CD8-positive, alpha-beta memory T cell (primary cell): ENCODE measurements at regions not wholly inside any gene's neighbourhood (a gene's known extent, or its start where the extent isn't known, plus 50 kb on each side); places are given as distances from the start of the nearest gene placed in this dataset.

ENCODE experiments used
- CTCF ChIA-PET: fragments of 350-600 bp; sonication (Branson Sonifier 250); formaldehyde crosslinking; loops from one replicate; lab custom pipeline; 2021; ENCODE audit warnings: antibody characterized with exemption; lab: Charles Lee
- POLR2A ChIA-PET: fragments of 350-600 bp; sonication (Branson Sonifier 250); formaldehyde crosslinking; loops from one replicate; lab custom pipeline; 2021; ENCODE audit warnings: antibody characterized with exemption; lab: Charles Lee
- DNase-seq, 5 donors: peaks; one replicate each; pipeline versions ENCODE4 v3.0.0 to v3.0.0-alpha.2; 2020 to 2022; ENCODE audit warnings: mixed read lengths in 1 of 5
- H3K27ac ChIP-seq: one replicate; pipeline ENCODE4 v1.7.0; 2013; ENCODE audit warnings: low read depth, mild to moderate bottlenecking, low read length, moderate library complexity
- H3K27me3 ChIP-seq: 2 replicates; pipeline ENCODE4 v1.7.0; 2013; ENCODE audit warnings: low read length, mild to moderate bottlenecking; ENCODE audit not compliant: insufficient read depth, poor library complexity, severe bottlenecking
- H3K36me3 ChIP-seq: 2 replicates; pipeline ENCODE4 v1.7.0; 2013; ENCODE audit warnings: mild to moderate bottlenecking, low read length, moderate library complexity; ENCODE audit not compliant: insufficient read depth
- H3K4me1 ChIP-seq: 2 replicates; pipeline ENCODE4 v1.7.0; 2013; ENCODE audit warnings: mild to moderate bottlenecking, low read length, moderate library complexity; ENCODE audit not compliant: insufficient read depth
- H3K4me3 ChIP-seq: 2 replicates; pipeline ENCODE4 v1.7.0; 2013; ENCODE audit warnings: mild to moderate bottlenecking, low read length
- H3K9me3 ChIP-seq: 2 replicates; pipeline ENCODE4 v1.7.0; 2013; ENCODE audit warnings: mild to moderate bottlenecking, low read length
- H3K27ac Mint-ChIP-seq, 8 donors: one replicate each; pipeline ENCODE4 v1.8.0; 2020 to 2021; ENCODE audit warnings: mixed read lengths in 8 of 8, mild to moderate bottlenecking in 6 of 8, inconsistent platforms in 3 of 8, moderate library complexity in 3 of 8
- H3K27me3 Mint-ChIP-seq, 2 donors: one replicate each; pipeline ENCODE4 v1.8.0; 2020 to 2021; ENCODE audit warnings: mixed read lengths in 2 of 2, mild to moderate bottlenecking in 1 of 2, moderate library complexity in 1 of 2
- H3K36me3 Mint-ChIP-seq, 3 donors: one replicate each; pipeline ENCODE4 v1.8.0; 2020 to 2021; ENCODE audit warnings: mixed read lengths in 3 of 3, inconsistent platforms in 1 of 3, mild to moderate bottlenecking in 1 of 3
- H3K4me1 Mint-ChIP-seq, 3 donors: one replicate each; pipeline ENCODE4 v1.8.0; 2020 to 2021; ENCODE audit warnings: mixed read lengths in 3 of 3, inconsistent platforms in 1 of 3, mild to moderate bottlenecking in 1 of 3
- H3K4me3 Mint-ChIP-seq, 7 donors: one replicate each; pipeline ENCODE4 v1.8.0; 2020 to 2021; ENCODE audit warnings: mixed read lengths in 7 of 7, mild to moderate bottlenecking in 6 of 7, moderate library complexity in 4 of 7, inconsistent platforms in 2 of 7
- H3K9me3 Mint-ChIP-seq, 5 donors: one replicate each; pipeline ENCODE4 v1.8.0; 2020 to 2022; ENCODE audit warnings: mixed read lengths in 5 of 5, mild to moderate bottlenecking in 3 of 5, moderate library complexity in 2 of 5, inconsistent platforms in 1 of 5

DNA sequence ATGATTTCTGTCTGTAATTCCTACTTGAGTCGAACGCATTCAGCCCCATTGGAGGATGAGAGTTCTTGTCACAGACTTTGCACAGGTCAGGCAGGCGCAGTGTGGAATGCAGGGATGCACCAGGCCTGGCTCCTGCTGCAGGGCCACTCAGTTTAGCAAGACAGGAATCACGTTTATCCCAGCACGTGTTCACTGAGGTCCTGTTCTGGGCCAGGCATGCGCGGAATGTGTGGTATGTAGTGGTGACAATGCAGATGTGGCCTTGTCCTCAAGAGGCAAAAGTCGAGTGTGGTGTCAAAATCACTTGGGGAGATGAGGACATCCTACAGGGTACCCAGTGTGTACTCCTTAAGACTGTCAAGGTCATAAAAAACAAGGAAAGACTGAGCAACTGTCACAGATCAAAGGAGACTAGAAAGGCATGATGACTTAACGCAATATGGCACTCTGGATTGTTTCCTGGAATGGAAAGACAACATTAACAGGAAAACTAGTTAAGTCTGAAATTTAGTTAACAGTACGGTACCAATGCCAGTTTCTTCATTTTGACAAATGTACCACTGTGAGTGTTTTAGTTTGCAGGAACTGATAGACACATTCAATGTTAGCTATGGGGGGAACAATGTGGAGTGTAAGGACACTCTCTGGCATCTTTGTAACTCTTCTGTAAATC, 121.5 kb upstream of the ADAMTS18 start:
- Histone ChIP-seq H3K27ac (no peak overlapping the region), H3K27me3 (no peaks in the 10 kb centered on the region), H3K4me3 (no peak overlapping the region), H3K36me3 (no peaks in the 10 kb centered on the region), H3K9me3 (no peaks in the 10 kb centered on the region), H3K4me1 (no peaks in the 10 kb centered on the region)
- no peak overlapping the region for H3K27ac Mint-ChIP-seq
- DNase-seq = no peak
- H3K27me3 Mint-ChIP-seq = peaks cover 2 to 7% of the 10 kb centered on the region in 2 donors
- no peaks in the 10 kb centered on the region for H3K4me1 Mint-ChIP-seq
- H3K9me3 Mint-ChIP-seq = no peaks in the 10 kb centered on the region
- ChIA-PET POLR2A (no interaction called here), CTCF (no interaction called here)
- H3K36me3 Mint-ChIP-seq = no peaks in the 10 kb centered on the region
- H3K4me3 Mint-ChIP-seq = no peak overlapping the region

DNA sequence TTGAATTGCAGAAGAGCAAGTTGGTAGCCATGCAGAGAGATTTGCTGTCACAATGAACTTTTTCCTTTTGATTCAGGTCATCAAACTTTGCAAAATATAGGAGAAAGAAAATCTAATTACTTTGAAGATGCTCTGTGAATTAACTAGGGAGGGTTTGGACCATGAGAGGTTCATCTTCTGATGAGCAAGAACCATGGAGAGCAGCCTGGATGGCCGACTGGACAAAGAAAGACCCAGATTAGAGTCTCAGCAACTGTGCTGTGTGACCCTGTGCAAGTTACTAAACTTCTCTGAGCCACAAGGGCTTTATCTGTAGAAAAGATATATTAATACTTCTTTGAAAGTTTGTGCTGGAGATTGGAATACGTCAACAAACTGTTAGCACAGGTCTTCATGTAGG, 122.6 kb upstream of the ADAMTS18 start:
- Mint-ChIP-seq H3K4me3 (no peak overlapping the region), H3K36me3 (no peaks in the 10 kb centered on the region), H3K27ac (no peak overlapping the region), H3K27me3 (peaks cover 0 to 6% of the 10 kb centered on the region in 2 donors), H3K4me1 (no peaks in the 10 kb centered on the region), H3K9me3 (no peaks in the 10 kb centered on the region)
- CTCF ChIA-PET = no interaction called here
- H3K27me3 ChIP-seq = no peaks in the 10 kb centered on the region
- no peaks in the 10 kb centered on the region for H3K4me1 ChIP-seq
- POLR2A ChIA-PET = no interaction called here
- no peaks in the 10 kb centered on the region for H3K36me3 ChIP-seq
- no peak overlapping the region for H3K27ac ChIP-seq
- H3K4me3 ChIP-seq = no peak overlapping the region
- DNase-seq = no peak
- H3K9me3 ChIP-seq = no peaks in the 10 kb centered on the region

DNA sequence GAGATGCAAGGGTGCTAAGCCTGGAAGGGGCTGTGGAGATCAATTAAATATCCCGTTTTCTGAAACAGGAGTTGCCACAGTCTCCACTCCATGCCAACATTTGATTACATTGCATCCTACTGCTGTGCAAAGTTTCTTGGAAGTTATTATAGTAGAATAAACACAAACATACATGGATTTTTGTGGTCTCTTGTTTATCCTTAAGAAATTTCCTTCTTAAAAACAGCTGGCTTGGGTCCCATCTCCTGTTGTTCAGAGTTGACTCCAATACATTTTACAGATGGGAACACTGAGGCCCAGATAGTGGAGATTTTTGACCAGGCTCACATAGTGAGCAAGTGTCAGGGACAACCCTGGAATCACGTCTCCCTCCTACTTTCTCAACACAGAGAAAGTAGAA, 124.0 kb upstream of the ADAMTS18 start:
- no peaks in the 10 kb centered on the region for H3K36me3 ChIP-seq
- ChIA-PET POLR2A (no interaction called here), CTCF (no interaction called here)
- H3K36me3 Mint-ChIP-seq = no peaks in the 10 kb centered on the region
- H3K9me3 ChIP-seq = no peaks in the 10 kb centered on the region
- H3K4me1 Mint-ChIP-seq = no peaks in the 10 kb centered on the region
- H3K27me3 ChIP-seq = no peaks in the 10 kb centered on the region
- H3K4me3 Mint-ChIP-seq = no peak overlapping the region
- no peak overlapping the region for H3K4me3 ChIP-seq
- no peak overlapping the region for H3K27ac Mint-ChIP-seq
- no peak overlapping the region for H3K27ac ChIP-seq
- H3K27me3 Mint-ChIP-seq = peaks cover 0 to 12% of the 10 kb centered on the region in 2 donors
- no peak for DNase-seq
- no peaks in the 10 kb centered on the region for H3K9me3 Mint-ChIP-seq
- no peaks in the 10 kb centered on the region for H3K4me1 ChIP-seq

DNA sequence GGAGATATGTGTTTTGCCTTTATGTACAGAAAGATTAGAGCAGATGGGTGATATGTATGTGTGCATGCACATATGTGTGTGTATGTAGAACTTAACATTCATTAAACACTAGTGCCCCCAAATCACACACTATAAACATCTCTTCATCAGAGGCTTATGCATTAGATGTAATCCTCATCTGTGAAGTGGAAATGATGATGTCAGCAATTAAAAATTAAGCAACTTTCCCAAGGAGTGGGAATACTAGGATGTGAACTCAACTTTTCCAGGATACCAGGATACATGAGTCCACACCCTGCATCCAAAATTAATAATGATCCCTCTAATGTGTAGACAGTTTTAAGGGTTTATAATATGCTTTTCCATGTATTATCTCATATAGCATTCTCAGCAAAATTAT, 127.7 kb upstream of the ADAMTS18 start:
- Histone ChIP-seq H3K27me3 (no peaks in the 10 kb centered on the region), H3K27ac (no peak overlapping the region), H3K36me3 (no peaks in the 10 kb centered on the region), H3K9me3 (no peaks in the 10 kb centered on the region), H3K4me1 (no peaks in the 10 kb centered on the region), H3K4me3 (no peak overlapping the region)
- Mint-ChIP-seq H3K4me1 (no peaks in the 10 kb centered on the region), H3K27me3 (peaks cover 2 to 18% of the 10 kb centered on the region in 2 donors), H3K4me3 (no peak overlapping the region), H3K36me3 (no peaks in the 10 kb centered on the region), H3K9me3 (no peaks in the 10 kb centered on the region), H3K27ac (no peak overlapping the region)
- POLR2A ChIA-PET = no interaction called here
- CTCF ChIA-PET = no interaction called here
- no peak for DNase-seq

DNA sequence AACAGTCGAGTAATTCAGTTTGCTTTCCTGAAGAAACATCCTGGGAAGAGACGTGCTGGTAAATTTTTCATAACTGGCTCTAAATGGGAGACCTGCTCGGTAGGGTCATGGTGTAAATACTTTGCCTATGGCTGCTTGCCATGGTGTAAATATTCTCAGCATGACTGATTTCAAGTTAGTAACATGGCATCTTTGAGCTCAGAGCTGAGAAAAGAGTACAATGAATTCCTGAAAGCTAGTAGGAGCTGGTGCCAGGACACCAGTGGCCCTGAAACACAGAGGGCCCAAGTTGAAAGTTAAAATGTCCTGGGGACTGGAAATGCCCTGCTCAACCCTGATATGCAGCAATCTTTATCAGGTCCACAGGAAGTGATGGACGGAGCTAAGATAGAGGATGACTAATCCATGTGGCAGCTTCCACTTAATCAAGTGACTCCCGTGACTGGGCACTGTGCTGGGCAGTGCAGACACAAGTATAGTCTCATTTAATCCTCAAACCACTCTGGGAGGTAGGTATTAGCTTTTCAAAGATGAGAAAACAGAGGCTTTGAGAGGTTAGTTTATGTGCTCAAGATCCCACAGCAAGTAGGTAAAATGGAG, 130.1 kb upstream of the ADAMTS18 start:
- Histone ChIP-seq H3K27ac (no peak overlapping the region), H3K4me3 (no peak overlapping the region), H3K27me3 (no peaks in the 10 kb centered on the region), H3K9me3 (no peaks in the 10 kb centered on the region), H3K4me1 (no peaks in the 10 kb centered on the region), H3K36me3 (no peaks in the 10 kb centered on the region)
- no peaks in the 10 kb centered on the region for H3K36me3 Mint-ChIP-seq
- no peak for DNase-seq
- no peaks in the 10 kb centered on the region for H3K9me3 Mint-ChIP-seq
- peaks cover 8 to 18% of the 10 kb centered on the region in 2 donors for H3K27me3 Mint-ChIP-seq
- H3K27ac Mint-ChIP-seq = no peak overlapping the region
- ChIA-PET POLR2A (no interaction called here), CTCF (interaction anchor here (0.9 kb wide), 1 partner anchor 19 kb away, joined by 3 read pairs; no protein-coding TSS in a partner anchor)
- no peaks in the 10 kb centered on the region for H3K4me1 Mint-ChIP-seq
- no peak overlapping the region for H3K4me3 Mint-ChIP-seq

DNA sequence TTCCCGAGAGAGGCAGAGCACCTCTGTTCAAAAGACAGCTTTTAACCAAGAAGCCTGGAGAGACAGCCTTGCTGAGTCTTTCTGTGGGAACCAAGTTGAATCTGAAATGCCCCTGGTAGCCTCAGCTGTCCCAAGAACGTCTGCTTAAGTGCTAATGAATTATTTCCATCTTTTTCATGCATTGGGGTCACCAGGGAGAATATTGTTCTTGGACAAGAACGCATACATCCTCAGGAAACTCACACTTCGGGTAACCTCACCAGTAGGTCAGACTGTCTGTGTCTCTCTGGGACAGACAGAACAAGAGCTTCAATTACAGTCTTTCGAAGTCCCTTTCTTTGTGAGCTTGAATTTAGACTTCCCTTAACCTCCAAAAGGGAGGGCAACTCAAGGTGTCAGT, 134.6 kb upstream of the ADAMTS18 start:
- no peak overlapping the region for H3K27ac ChIP-seq
- no peaks in the 10 kb centered on the region for H3K9me3 ChIP-seq
- Mint-ChIP-seq H3K4me3 (no peak overlapping the region), H3K27me3 (peaks cover 7 to 8% of the 10 kb centered on the region in 2 donors), H3K4me1 (no peaks in the 10 kb centered on the region), H3K27ac (no peak overlapping the region), H3K9me3 (no peaks in the 10 kb centered on the region), H3K36me3 (peaks cover 0 to 1% (median 0%) of the 10 kb centered on the region in 3 donors)
- no peak for DNase-seq
- H3K4me3 ChIP-seq = no peak overlapping the region
- ChIA-PET CTCF (interaction anchor here (0.9 to 1.9 kb wide), 2 partner anchors 14 to 333 kb away, joined by 3 to 5 read pairs; no protein-coding TSS in a partner anchor), POLR2A (no interaction called here)
- H3K4me1 ChIP-seq = no peaks in the 10 kb centered on the region
- no peaks in the 10 kb centered on the region for H3K27me3 ChIP-seq
- no peaks in the 10 kb centered on the region for H3K36me3 ChIP-seq

DNA sequence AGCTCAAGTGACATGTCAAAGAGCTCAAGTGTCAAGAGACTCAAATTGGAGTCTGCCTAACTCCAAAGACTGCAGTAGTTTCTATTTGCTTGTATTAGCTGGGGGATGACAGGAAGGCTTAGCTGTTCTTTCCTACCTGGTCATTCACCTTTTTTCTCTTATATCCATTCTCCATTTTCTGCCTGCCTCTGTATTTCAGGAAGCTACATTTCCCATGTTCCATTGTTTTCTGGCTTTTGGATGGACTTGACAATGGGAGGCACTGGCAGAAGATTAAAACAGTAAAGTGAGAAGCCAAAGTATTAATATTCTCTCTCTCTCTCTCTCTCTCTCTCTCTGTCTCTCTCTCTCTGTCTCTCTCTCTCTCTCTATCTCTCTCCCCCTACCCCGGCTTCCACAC, 135.7 kb upstream of the ADAMTS18 start:
- H3K4me1 Mint-ChIP-seq = no peaks in the 10 kb centered on the region
- Histone ChIP-seq H3K4me3 (no peak overlapping the region), H3K36me3 (no peaks in the 10 kb centered on the region), H3K4me1 (no peaks in the 10 kb centered on the region), H3K9me3 (no peaks in the 10 kb centered on the region), H3K27me3 (no peaks in the 10 kb centered on the region), H3K27ac (no peak overlapping the region)
- ChIA-PET POLR2A (no interaction called here), CTCF (interaction anchor here (1.1 to 1.9 kb wide), 3 partner anchors 13 to 21 kb away, joined by 3 to 6 read pairs (median 5); no protein-coding TSS in a partner anchor)
- H3K27ac Mint-ChIP-seq = no peak overlapping the region
- peaks cover 0 to 1% (median 0%) of the 10 kb centered on the region in 3 donors for H3K36me3 Mint-ChIP-seq
- DNase-seq = no peak
- H3K4me3 Mint-ChIP-seq = no peak overlapping the region
- no peaks in the 10 kb centered on the region for H3K9me3 Mint-ChIP-seq
- H3K27me3 Mint-ChIP-seq = peaks cover 7 to 8% of the 10 kb centered on the region in 2 donors

DNA sequence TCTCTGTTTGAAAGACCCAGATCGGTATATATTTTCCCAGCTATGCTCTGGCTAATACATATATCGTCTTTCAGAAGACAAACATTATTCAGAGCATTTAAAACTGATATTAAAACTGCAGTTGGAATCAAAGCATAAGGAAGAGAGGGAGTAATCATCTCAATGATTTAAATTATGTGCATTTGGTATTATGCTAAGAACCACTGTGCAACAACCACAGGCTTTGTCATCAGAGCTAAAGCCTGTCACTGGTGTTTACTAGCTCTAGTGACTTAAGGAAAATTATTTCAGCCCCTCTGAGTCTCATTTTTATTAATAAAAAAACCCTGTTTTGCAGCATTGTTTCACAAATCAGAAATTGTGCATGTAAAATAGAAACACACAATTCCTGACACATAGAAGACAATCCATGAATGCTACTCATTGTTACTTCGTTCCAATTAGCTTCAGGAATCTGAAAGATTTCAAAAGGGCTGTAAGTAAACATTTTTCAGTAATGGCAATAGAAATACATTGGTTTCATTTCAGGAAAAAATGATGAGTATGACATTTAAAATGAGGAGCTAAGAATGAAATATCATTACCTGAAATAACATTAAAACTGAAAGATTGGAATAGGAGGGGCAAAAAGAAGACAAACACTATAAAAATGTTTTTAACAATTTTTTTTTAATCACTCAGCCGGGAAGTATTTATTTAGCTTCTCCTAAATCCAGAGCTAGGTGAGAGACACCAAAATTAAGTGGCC, 136.5 kb upstream of the ADAMTS18 start:
- no peak overlapping the region for H3K27ac Mint-ChIP-seq
- H3K36me3 Mint-ChIP-seq = peaks cover 0 to 1% (median 0%) of the 10 kb centered on the region in 3 donors
- no peak for DNase-seq
- H3K9me3 Mint-ChIP-seq = no peaks in the 10 kb centered on the region
- Histone ChIP-seq H3K4me1 (no peaks in the 10 kb centered on the region), H3K36me3 (no peaks in the 10 kb centered on the region), H3K27ac (no peak overlapping the region), H3K27me3 (no peaks in the 10 kb centered on the region), H3K4me3 (no peak overlapping the region), H3K9me3 (no peaks in the 10 kb centered on the region)
- peaks cover 7 to 8% of the 10 kb centered on the region in 2 donors for H3K27me3 Mint-ChIP-seq
- POLR2A ChIA-PET = no interaction called here
- CTCF ChIA-PET = interaction anchor here (1.1 to 1.9 kb wide), 3 partner anchors 12 to 22 kb away, joined by 3 to 6 read pairs (median 5); no protein-coding TSS in a partner anchor
- H3K4me3 Mint-ChIP-seq = no peak overlapping the region
- no peaks in the 10 kb centered on the region for H3K4me1 Mint-ChIP-seq
